ENCODE measurements at regions not wholly inside any gene's neighbourhood (a gene's known extent, or its start where the extent isn't known, plus 50 kb on each side); places are given as distances from the start of the nearest gene placed in this dataset.

- no peak for TF ChIP-seq EP300 (IDR thresholded peaks at IDR 0.05)
- TF ChIP-seq, protein P1, sequence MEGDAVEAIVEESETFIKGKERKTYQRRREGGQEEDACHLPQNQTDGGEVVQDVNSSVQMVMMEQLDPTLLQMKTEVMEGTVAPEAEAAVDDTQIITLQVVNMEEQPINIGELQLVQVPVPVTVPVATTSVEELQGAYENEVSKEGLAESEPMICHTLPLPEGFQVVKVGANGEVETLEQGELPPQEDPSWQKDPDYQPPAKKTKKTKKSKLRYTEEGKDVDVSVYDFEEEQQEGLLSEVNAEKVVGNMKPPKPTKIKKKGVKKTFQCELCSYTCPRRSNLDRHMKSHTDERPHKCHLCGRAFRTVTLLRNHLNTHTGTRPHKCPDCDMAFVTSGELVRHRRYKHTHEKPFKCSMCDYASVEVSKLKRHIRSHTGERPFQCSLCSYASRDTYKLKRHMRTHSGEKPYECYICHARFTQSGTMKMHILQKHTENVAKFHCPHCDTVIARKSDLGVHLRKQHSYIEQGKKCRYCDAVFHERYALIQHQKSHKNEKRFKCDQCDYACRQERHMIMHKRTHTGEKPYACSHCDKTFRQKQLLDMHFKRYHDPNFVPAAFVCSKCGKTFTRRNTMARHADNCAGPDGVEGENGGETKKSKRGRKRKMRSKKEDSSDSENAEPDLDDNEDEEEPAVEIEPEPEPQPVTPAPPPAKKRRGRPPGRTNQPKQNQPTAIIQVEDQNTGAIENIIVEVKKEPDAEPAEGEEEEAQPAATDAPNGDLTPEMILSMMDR (IDR thresholded peaks at IDR 0.05) = no peak
These were observed 165.7 kb upstream of the C1orf21 start for GRCh38 chr1:184221087-184221486.

Measured in upper lobe of left lung (tissue), 4 donors.